ENCODE measurements at regions not wholly inside any gene's neighbourhood (a gene's known extent, or its start where the extent isn't known, plus 50 kb on each side); places are given as distances from the start of the nearest gene placed in this dataset.

DNA sequence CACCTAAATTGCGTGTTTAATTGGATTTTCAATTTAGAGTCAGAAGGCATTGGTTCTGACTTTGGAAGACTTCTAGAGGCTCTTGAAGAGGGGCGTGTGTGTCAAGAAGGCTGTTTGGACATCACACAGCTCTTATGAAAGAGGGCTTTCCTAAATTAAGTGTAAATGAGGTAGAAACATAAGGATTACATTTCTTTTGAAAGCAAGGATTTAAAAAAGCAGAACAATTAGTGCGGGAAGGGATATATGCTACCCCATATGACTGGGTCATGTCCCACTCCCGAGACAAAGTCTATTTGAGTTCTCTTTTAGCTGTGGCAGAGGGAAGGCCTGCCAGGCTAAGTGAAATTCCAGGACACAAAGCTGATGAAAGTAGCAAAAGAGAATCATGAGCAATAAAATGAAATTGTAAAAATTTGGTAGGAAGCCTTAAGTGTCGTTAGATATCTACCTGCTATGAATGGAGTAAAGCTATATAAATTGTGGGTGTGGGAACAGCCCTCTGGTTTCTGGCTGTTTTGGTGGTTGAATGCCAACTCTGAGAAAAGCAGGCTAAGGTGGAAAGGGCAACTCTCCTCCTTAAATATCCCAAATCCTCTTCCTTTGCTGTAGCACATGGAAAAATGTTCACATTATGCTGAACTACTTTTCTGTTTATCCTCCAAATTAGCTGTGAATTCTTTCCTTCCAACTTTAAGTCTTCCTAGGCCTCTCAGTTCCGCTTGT is 100.6 kb upstream of the TSC22D2 start:
- TF ChIP-seq POLR2AphosphoS5 (IDR thresholded peaks at IDR 0.05) (no peak), EP300 (IDR thresholded peaks at IDR 0.05) (no peak)
- TF ChIP-seq, protein P1, sequence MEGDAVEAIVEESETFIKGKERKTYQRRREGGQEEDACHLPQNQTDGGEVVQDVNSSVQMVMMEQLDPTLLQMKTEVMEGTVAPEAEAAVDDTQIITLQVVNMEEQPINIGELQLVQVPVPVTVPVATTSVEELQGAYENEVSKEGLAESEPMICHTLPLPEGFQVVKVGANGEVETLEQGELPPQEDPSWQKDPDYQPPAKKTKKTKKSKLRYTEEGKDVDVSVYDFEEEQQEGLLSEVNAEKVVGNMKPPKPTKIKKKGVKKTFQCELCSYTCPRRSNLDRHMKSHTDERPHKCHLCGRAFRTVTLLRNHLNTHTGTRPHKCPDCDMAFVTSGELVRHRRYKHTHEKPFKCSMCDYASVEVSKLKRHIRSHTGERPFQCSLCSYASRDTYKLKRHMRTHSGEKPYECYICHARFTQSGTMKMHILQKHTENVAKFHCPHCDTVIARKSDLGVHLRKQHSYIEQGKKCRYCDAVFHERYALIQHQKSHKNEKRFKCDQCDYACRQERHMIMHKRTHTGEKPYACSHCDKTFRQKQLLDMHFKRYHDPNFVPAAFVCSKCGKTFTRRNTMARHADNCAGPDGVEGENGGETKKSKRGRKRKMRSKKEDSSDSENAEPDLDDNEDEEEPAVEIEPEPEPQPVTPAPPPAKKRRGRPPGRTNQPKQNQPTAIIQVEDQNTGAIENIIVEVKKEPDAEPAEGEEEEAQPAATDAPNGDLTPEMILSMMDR (IDR thresholded peaks at IDR 0.05), result no peak
- no peak overlapping the region for H3K27ac ChIP-seq
- WGBS, result 90% methylated on average over 6 of the region's 6 CpGs

DNA sequence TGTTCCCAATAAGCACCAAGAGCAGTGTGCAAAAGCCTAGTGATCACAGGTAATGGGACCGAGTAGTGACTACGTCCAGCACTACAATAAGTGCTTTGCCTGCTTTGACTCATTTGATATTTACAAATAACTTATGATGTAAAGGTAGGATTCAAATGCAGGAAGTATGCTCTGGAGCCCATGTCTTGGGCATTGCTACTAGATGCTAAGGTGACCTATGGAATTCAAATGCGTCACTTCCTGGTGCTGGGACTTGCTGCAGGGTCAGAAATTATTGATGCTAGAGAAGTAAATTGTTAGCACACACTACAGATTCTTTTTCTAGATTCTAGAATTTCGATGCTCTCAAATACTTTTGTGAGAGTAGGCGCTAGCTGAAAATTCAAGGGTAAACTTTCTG is 101.2 kb upstream of the TSC22D2 start:
- no peak overlapping the region for H3K4me3 ChIP-seq
- no peak overlapping the region for H3K27ac ChIP-seq
- no peaks in the 10 kb centered on the region for H3K9me3 ChIP-seq
- H3K27me3 ChIP-seq, result no peaks in the 10 kb centered on the region
- no peak for DNase-seq (ENCODE audit: low spot score in 2 of 2)
- TF ChIP-seq EP300 (IDR thresholded peaks at IDR 0.05) (no peak), POLR2AphosphoS5 (IDR thresholded peaks at IDR 0.05) (no peak), POLR2A (IDR thresholded peaks at IDR 0.05) (no peak)
- TF ChIP-seq, protein P1 (IDR thresholded peaks at IDR 0.05), result no peak
- H3K36me3 ChIP-seq, result no peaks in the 10 kb centered on the region
- 89% methylated on average over 5 of the region's 5 CpGs for WGBS
- H3K4me1 ChIP-seq, result no peaks in the 10 kb centered on the region

More for the DNA sequence above, 100.6 kb upstream of the TSC22D2 start:
- no peak overlapping the region for H3K4me3 ChIP-seq
- no peaks in the 10 kb centered on the region for H3K4me1 ChIP-seq
- H3K27me3 ChIP-seq, result no peaks in the 10 kb centered on the region
- H3K36me3 ChIP-seq, result no peaks in the 10 kb centered on the region
- DNase-seq (ENCODE audit: low spot score in 2 of 2), result no peak
- no peaks in the 10 kb centered on the region for H3K9me3 ChIP-seq

DNA sequence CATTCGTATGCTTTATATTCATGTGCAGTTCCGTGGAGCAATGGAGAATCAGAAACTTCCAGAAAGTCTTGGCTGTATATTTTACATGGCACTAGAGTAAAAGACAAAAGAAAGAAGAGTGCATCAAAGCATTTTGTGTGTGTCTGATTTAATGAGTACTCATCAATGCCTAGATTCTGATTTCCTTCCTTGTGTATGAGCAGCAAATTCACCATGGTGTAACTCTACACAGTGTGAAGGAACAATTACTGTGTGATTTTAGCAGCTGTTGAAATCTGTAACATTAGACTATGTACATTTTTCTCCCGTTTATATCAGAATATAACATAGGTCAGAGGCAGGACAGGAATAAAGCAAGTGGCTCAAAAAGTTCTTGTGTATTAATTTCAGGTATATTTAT is 102.0 kb upstream of the TSC22D2 start:
- TF ChIP-seq, protein P1 (IDR thresholded peaks at IDR 0.05), result no peak
- TF ChIP-seq EP300 (IDR thresholded peaks at IDR 0.05) (no peak), POLR2AphosphoS5 (IDR thresholded peaks at IDR 0.05) (no peak), POLR2A (IDR thresholded peaks at IDR 0.05) (no peak)
- H3K36me3 ChIP-seq, result no peaks in the 10 kb centered on the region
- H3K27ac ChIP-seq, result no peak overlapping the region
- H3K4me3 ChIP-seq, result no peak overlapping the region
- DNase-seq (ENCODE audit: low spot score in 2 of 2), result no peak
- no peaks in the 10 kb centered on the region for H3K27me3 ChIP-seq
- no peaks in the 10 kb centered on the region for H3K4me1 ChIP-seq
- no peaks in the 10 kb centered on the region for H3K9me3 ChIP-seq
- WGBS, result 74% methylated on average over 3 of the region's 3 CpGs

DNA sequence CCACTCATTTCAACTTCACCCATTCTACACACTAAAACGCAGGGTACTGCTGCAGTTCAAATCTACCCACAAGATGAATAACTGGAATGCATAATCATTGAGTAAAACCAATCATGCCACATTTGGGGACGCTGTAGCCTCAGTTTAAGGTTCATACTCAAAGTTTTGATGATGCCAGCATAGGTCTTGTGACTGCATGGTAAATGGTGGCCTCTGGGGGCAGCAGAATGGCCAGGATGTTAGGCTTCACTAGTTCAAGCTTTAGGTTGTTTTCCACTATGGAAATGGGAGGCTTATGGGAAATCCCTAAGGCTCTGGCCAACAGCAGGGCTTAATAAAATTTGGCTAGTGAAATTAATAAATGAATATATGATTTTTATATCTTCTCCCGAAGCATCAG is 104.3 kb upstream of the TSC22D2 start:
- H3K4me3 ChIP-seq, result no peak overlapping the region
- H3K4me1 ChIP-seq, result no peaks in the 10 kb centered on the region
- TF ChIP-seq EP300 (IDR thresholded peaks at IDR 0.05) (no peak), POLR2AphosphoS5 (IDR thresholded peaks at IDR 0.05) (no peak)
- TF ChIP-seq, protein P1 (IDR thresholded peaks at IDR 0.05), result no peak
- H3K9me3 ChIP-seq, result no peaks in the 10 kb centered on the region
- no peak for DNase-seq (ENCODE audit: low spot score in 2 of 2)
- H3K36me3 ChIP-seq, result no peaks in the 10 kb centered on the region
- no peaks in the 10 kb centered on the region for H3K27me3 ChIP-seq
- 77% methylated on average over 3 of the region's 3 CpGs for WGBS
- no peak overlapping the region for H3K27ac ChIP-seq

DNA sequence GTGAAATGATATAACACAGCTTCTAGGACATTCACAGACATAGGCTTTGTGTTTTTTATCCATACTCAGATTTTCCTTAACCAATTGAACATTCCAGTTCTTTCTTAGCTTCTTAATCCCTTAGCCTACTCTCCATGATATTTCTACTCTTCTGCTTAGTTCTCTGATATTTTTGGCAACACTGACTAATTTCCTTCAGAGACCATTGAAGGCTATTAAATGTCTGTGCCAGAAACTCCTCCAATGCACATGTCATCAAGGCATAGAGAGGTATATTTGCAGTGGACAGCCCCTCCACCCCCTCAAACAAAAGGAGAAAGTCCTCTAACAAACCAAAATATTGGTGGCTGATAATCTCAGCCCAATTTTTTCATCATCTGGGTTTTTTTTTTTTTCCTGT is 105.9 kb upstream of the TSC22D2 start:
- H3K27me3 ChIP-seq, result no peaks in the 10 kb centered on the region
- no peak overlapping the region for H3K4me3 ChIP-seq
- H3K36me3 ChIP-seq, result no peaks in the 10 kb centered on the region
- no peaks in the 10 kb centered on the region for H3K9me3 ChIP-seq
- TF ChIP-seq, protein P1 (IDR thresholded peaks at IDR 0.05), result no peak
- no peak for TF ChIP-seq POLR2AphosphoS5 (IDR thresholded peaks at IDR 0.05)
- no peak for TF ChIP-seq EP300 (IDR thresholded peaks at IDR 0.05)
- TF ChIP-seq POLR2A (IDR thresholded peaks at IDR 0.05), result no peak
- no peak for DNase-seq (ENCODE audit: low spot score in 2 of 2)
- H3K4me1 ChIP-seq, result no peaks in the 10 kb centered on the region
- no peak overlapping the region for H3K27ac ChIP-seq
